ENCODE measurements at regions not wholly inside any gene's neighbourhood (a gene's known extent, or its start where the extent isn't known, plus 50 kb on each side); places are given as distances from the start of the nearest gene placed in this dataset.

GRCh38 chr3:31384117-31384516, 148.6 kb upstream of the STT3B start:
- TF ChIP-seq, protein P1, sequence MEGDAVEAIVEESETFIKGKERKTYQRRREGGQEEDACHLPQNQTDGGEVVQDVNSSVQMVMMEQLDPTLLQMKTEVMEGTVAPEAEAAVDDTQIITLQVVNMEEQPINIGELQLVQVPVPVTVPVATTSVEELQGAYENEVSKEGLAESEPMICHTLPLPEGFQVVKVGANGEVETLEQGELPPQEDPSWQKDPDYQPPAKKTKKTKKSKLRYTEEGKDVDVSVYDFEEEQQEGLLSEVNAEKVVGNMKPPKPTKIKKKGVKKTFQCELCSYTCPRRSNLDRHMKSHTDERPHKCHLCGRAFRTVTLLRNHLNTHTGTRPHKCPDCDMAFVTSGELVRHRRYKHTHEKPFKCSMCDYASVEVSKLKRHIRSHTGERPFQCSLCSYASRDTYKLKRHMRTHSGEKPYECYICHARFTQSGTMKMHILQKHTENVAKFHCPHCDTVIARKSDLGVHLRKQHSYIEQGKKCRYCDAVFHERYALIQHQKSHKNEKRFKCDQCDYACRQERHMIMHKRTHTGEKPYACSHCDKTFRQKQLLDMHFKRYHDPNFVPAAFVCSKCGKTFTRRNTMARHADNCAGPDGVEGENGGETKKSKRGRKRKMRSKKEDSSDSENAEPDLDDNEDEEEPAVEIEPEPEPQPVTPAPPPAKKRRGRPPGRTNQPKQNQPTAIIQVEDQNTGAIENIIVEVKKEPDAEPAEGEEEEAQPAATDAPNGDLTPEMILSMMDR (IDR thresholded peaks at IDR 0.05; ENCODE audit: insufficient read depth, low read depth, low read length, missing control alignments), result no peak
- no peak overlapping the region for H3K4me3 ChIP-seq (ENCODE audit: low read length)
- no peak for DNase-seq (ENCODE audit: low read depth)

GRCh38 chr3:31389939-31390338, 142.8 kb upstream of the STT3B start:
- no peak overlapping the region for H3K4me3 ChIP-seq (ENCODE audit: low read length)
- no peak for DNase-seq (ENCODE audit: low read depth)

DNA sequence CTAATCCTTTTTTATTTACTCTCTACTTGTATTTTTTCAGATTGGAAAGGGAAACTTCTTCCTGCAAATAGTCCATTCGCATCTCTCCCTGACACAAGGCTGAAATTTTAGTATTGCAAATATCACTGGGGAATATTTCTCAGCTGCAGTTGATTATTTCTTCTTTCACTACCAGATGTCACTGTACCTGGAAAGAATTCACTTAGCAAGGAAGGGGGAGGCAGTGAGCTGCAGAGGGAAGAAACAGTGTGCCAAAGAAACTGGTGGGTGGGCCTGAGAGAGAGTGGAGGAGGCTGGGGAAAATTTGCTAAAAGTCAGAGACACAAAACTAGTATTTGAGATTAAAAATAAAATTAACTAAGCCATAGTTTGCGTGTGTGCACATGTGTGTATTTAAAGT, 142.3 kb upstream of the STT3B start:
- DNase-seq (ENCODE audit: low read depth), result no peak
- TF ChIP-seq, protein P1 (IDR thresholded peaks at IDR 0.05; ENCODE audit: insufficient read depth, low read depth, low read length, missing control alignments), result no peak
- no peak overlapping the region for H3K4me3 ChIP-seq (ENCODE audit: low read length)

More at GRCh38 chr3:31389939-31390338, 142.8 kb upstream of the STT3B start:
- TF ChIP-seq, protein P1 (IDR thresholded peaks at IDR 0.05; ENCODE audit: insufficient read depth, low read depth, low read length, missing control alignments), result no peak

- H3K4me3 ChIP-seq (ENCODE audit: low read length), result no peak overlapping the region
- TF ChIP-seq, protein P1 (IDR thresholded peaks at IDR 0.05; ENCODE audit: insufficient read depth, low read depth, low read length, missing control alignments), result no peak
- DNase-seq (ENCODE audit: low read depth), result no peak
These were observed 141.6 kb upstream of the STT3B start for GRCh38 chr3:31391150-31391549.

GRCh38 chr3:31392568-31392967, 140.2 kb upstream of the STT3B start:
- TF ChIP-seq, protein P1 (IDR thresholded peaks at IDR 0.05; ENCODE audit: insufficient read depth, low read depth, low read length, missing control alignments), result no peak
- no peak overlapping the region for H3K4me3 ChIP-seq (ENCODE audit: low read length)
- no peak for DNase-seq (ENCODE audit: low read depth)

GRCh38 chr3:31399271-31399670, 133.5 kb upstream of the STT3B start:
- TF ChIP-seq, protein P1 (IDR thresholded peaks at IDR 0.05; ENCODE audit: insufficient read depth, low read depth, low read length, missing control alignments), result no peak
- H3K4me3 ChIP-seq (ENCODE audit: low read length), result no peak overlapping the region
- DNase-seq (ENCODE audit: low read depth), result no peak

GRCh38 chr3:31402117-31402516, 130.6 kb upstream of the STT3B start:
- H3K4me3 ChIP-seq (ENCODE audit: low read length), result no peak overlapping the region
- TF ChIP-seq, protein P1 (IDR thresholded peaks at IDR 0.05; ENCODE audit: insufficient read depth, low read depth, low read length, missing control alignments), result no peak
- DNase-seq (ENCODE audit: low read depth), result no peak

Measured in epithelial cell of esophagus (primary cell).